ENCODE measurements at regions not wholly inside any gene's neighbourhood (a gene's known extent, or its start where the extent isn't known, plus 50 kb on each side); places are given as distances from the start of the nearest gene placed in this dataset.

GRCh38 chr6:15804164-15805154 lies 141.6 kb upstream of the DTNBP1 start (continued):
- TF ChIP-seq ZNF462 (CRISPR knock-in tag; IDR thresholded peaks at IDR 0.05) (no peak), EZH2phosphoT487 (IDR thresholded peaks at IDR 0.05; ENCODE audit: unreplicated experiment) (no peak), ETS1 (IDR thresholded peaks at IDR 0.05) (no peak), ZNF331 (CRISPR knock-in tag; IDR thresholded peaks at IDR 0.05; ENCODE audit: low read depth) (no peak)

- H3K27me3 Mint-ChIP-seq (ENCODE audit: insufficient read depth, low read depth, poor library complexity) = no peaks in the 10 kb centered on the region
- H3K27ac Mint-ChIP-seq = no peak overlapping the region
- H3K9me2 ChIP-seq (ENCODE audit: insufficient read depth) = 0 out of 2 replicates have a peak, but pooled peaks cover 3% of the 10 kb centered on the region
- no peaks in the 10 kb centered on the region for H3K79me2 ChIP-seq (replicated peaks; ENCODE audit: insufficient read depth)
- no peaks in the 10 kb centered on the region for H3K27me3 ChIP-seq (ENCODE audit: insufficient read depth)
- DNase-seq (ENCODE audit: low spot score) = no peak
- H3K4me1 Mint-ChIP-seq = no peaks in the 10 kb centered on the region; the same call in 2 of the 3 replicates
- no peaks in the 10 kb centered on the region for H3K4me1 ChIP-seq (ENCODE audit: insufficient read depth)
- no peak overlapping the region for H3K27ac ChIP-seq (ENCODE audit: low read depth)
- no peaks in the 10 kb centered on the region for H3K36me3 ChIP-seq (ENCODE audit: insufficient read depth)
- peaks cover 12% of the 10 kb centered on the region for H3K9me3 Mint-ChIP-seq
- H2AFZ ChIP-seq = no peak overlapping the region
- no peak overlapping the region for H3K4me3 Mint-ChIP-seq
- no peak overlapping the region for H3K4me3 ChIP-seq
- no peaks in the 10 kb centered on the region for H3F3A ChIP-seq (replicated peaks; ENCODE audit: low read depth)
- no peak overlapping the region for H3K4me2 ChIP-seq
- peaks cover 3% of the 10 kb centered on the region; the same call in 2 of the 3 replicates for H3K36me3 Mint-ChIP-seq (ENCODE audit: low read depth)
- no peaks in the 10 kb centered on the region for H4K20me1 ChIP-seq (replicated peaks; ENCODE audit: insufficient read depth)
- ATAC-seq = no peak
- no peak for TF ChIP-seq REST (IDR thresholded peaks at IDR 0.05; ENCODE audit: unreplicated experiment)
- no peak for TF ChIP-seq NANOG (IDR thresholded peaks at IDR 0.05; ENCODE audit: borderline replicate concordance)
Observed at GRCh38 chr6:15802466-15802865, 139.6 kb upstream of the DTNBP1 start.
